B cell (primary cell): ENCODE measurements at regions not wholly inside any gene's neighbourhood (a gene's known extent, or its start where the extent isn't known, plus 50 kb on each side); places are given as distances from the start of the nearest gene placed in this dataset.

Source experiments
- ATAC-seq: fragments of 200-7000 bp; cut with Tn5 transposase; one replicate; pipeline ENCODE4 v1.10.0; 2021; ENCODE audit warnings: low read depth, mild to moderate bottlenecking, moderate number of reproducible peaks, moderate library complexity
- CTCF ChIA-PET: fragments of 350-600 bp; sonication (Branson Sonifier 250); formaldehyde crosslinking; loops from one replicate; lab custom pipeline; 2021; ENCODE audit warnings: antibody characterized with exemption, inconsistent platforms; lab: Charles Lee
- POLR2A ChIA-PET: fragments of 350-600 bp; sonication (Branson Sonifier 250); formaldehyde crosslinking; loops from one replicate; lab custom pipeline; 2021; ENCODE audit warnings: antibody characterized with exemption; lab: Charles Lee
- DNase-seq: peaks from one replicate; pipeline ENCODE4 v3.0.0; 2013
- H2AFZ ChIP-seq: 2 replicates; pipeline ENCODE4 v1.6.1; 2012; ENCODE audit warnings: mild to moderate bottlenecking, low read depth, low read length; ENCODE audit not compliant: insufficient read depth, poor library complexity, severe bottlenecking
- H3K27ac ChIP-seq, 2 donors: 1 replicate in 1 of 2; 2 replicates in 1 of 2; pipeline ENCODE4 v1.5.1; 2012 to 2013; ENCODE audit warnings: low read length in 2 of 2, mild to moderate bottlenecking in 2 of 2, moderate library complexity in 1 of 2
- H3K27me3 ChIP-seq, 4 experiments: fragments of 200-600 bp in 1 of 4; sonication (generic) in 1 of 4; replicated peaks in 1 of 4; 1 replicate in 2 of 4; 2 replicates in 2 of 4; pipeline versions ENCODE4 v1.6.1 to v1.7.0; 2013 to 2016; ENCODE audit warnings: low read length in 3 of 4, mild to moderate bottlenecking in 2 of 4, mixed read lengths in 1 of 4, moderate library complexity in 1 of 4; ENCODE audit not compliant: insufficient read depth in 4 of 4, control insufficient read depth in 3 of 4; ENCODE audit errors: control extremely low read depth in 1 of 4
- H3K36me3 ChIP-seq, 2 experiments: replicated peaks in 1 of 2; 1 replicate in 1 of 2; 2 replicates in 1 of 2; pipeline versions ENCODE4 v1.6.1 to v1.7.1; 2013; ENCODE audit warnings: low read length in 1 of 2; ENCODE audit not compliant: insufficient read depth in 2 of 2, control insufficient read depth in 1 of 2; ENCODE audit errors: control extremely low read depth in 1 of 2, extremely low read depth in 1 of 2
- H3K4me1 ChIP-seq, 2 donors: fragments of 200-600 bp in 1 of 2; sonication (generic) in 1 of 2; 1 replicate in 1 of 2; 2 replicates in 1 of 2; pipeline versions ENCODE4 v1.5.1 to v1.6.1; 2013 to 2017; ENCODE audit warnings: low read length in 2 of 2; ENCODE audit not compliant: control insufficient read depth in 2 of 2, insufficient read depth in 2 of 2
- H3K4me2 ChIP-seq: replicated peaks from 2 replicates; pipeline ENCODE3; 2012; ENCODE audit warnings: mild to moderate bottlenecking, low read depth, low read length; ENCODE audit not compliant: poor library complexity, severe bottlenecking
- H3K4me3 ChIP-seq, 5 experiments: fragments of 200-600 bp in 1 of 5; sonication (generic) in 1 of 5; 1 replicate in 3 of 5; 2 replicates in 2 of 5; pipeline versions ENCODE4 v1.5.1 to v1.7.0; 2011 to 2016; ENCODE audit warnings: low read length in 4 of 5, mild to moderate bottlenecking in 4 of 5, low read depth in 2 of 5, control low read depth in 1 of 5, moderate library complexity in 1 of 5; ENCODE audit not compliant: insufficient read depth in 1 of 5; ENCODE audit errors: control extremely low read depth in 1 of 5, extremely low read depth in 1 of 5
- H3K79me2 ChIP-seq: fragments of 200-600 bp; sonication (generic); one replicate; pipeline ENCODE4 v1.6.0; 2016; ENCODE audit warnings: low read length; ENCODE audit not compliant: control insufficient read depth, insufficient read depth
- H3K9ac ChIP-seq: fragments of 200-600 bp; sonication (generic); 2 replicates; pipeline ENCODE4 v1.6.1; 2017; ENCODE audit warnings: mild to moderate bottlenecking, low read length, moderate library complexity
- H3K9me3 ChIP-seq, 3 donors: one replicate each; pipeline versions ENCODE4 v1.6.1 to v1.7.1; 2013; ENCODE audit warnings: low read length in 2 of 3; ENCODE audit not compliant: control insufficient read depth in 2 of 3, insufficient read depth in 1 of 3; ENCODE audit errors: control extremely low read depth in 1 of 3
- H4K20me1 ChIP-seq: 2 replicates; pipeline ENCODE4 v1.6.0; 2012; ENCODE audit warnings: mild to moderate bottlenecking, low read length; ENCODE audit not compliant: insufficient read depth, control insufficient read depth, poor library complexity, severe bottlenecking
- H3K27ac Mint-ChIP-seq: one replicate; pipeline ENCODE4 v1.8.0; 2021; ENCODE audit warnings: mixed read lengths
- H3K27me3 Mint-ChIP-seq: one replicate; pipeline ENCODE4 v1.8.0; 2021; ENCODE audit warnings: mixed read lengths
- H3K4me1 Mint-ChIP-seq: one replicate; pipeline ENCODE4 v1.8.0; 2021; ENCODE audit warnings: mixed read lengths
- H3K4me3 Mint-ChIP-seq: one replicate; pipeline ENCODE4 v1.8.0; 2021; ENCODE audit warnings: mixed read lengths
- H3K9me3 Mint-ChIP-seq: one replicate; pipeline ENCODE4 v1.8.0; 2022; ENCODE audit warnings: mixed read lengths; ENCODE audit not compliant: insufficient read depth
- CTCF ChIP-seq: fragments of 200-600 bp; IDR thresholded peaks from one replicate; pipeline ENCODE4 v1.8.0; 2022; ENCODE audit warnings: antibody characterized with exemption, mild to moderate bottlenecking
- EZH2 ChIP-seq: IDR thresholded peaks from 2 replicates; pipeline ENCODE4 v1.6.1; 2012; ENCODE audit warnings: borderline replicate concordance, low read depth, mild to moderate bottlenecking, moderate library complexity, low read length; ENCODE audit not compliant: insufficient read depth, poor library complexity, severe bottlenecking
- WGBS: methylation state at CpG from one replicate; pipeline ENCODE4 v1.1.5; 2013; ENCODE audit warnings: missing lambda C conversion rate; ENCODE audit not compliant: insufficient coverage; 5-methylcytosine and 5-hydroxymethylcytosine counted together
- intact Hi-C: fragments of 100-400 bp; cut with micrococcal nuclease; formaldehyde crosslinking; loops from one replicate; pipeline ENCODE4 v1.10.0; 2022

GRCh38 chr3:1019157-1019556, 73.7 kb upstream of the CNTN6 start:
- no peak overlapping the region for H3K4me2 ChIP-seq
- no peaks in the 10 kb centered on the region for H3K9me3 ChIP-seq
- no peaks in the 10 kb centered on the region for H3K79me2 ChIP-seq
- no peaks in the 10 kb centered on the region for H3K27me3 ChIP-seq
- intact Hi-C loops = no loop called here
- H3K4me1 Mint-ChIP-seq = no peaks in the 10 kb centered on the region
- no peak overlapping the region for H3K4me3 Mint-ChIP-seq
- no CpG with 5 or more reads among the region's 2 CpGs for WGBS
- no peaks in the 10 kb centered on the region for H3K4me1 ChIP-seq
- no peak overlapping the region for H3K4me3 ChIP-seq
- H3K27ac ChIP-seq = no peak overlapping the region
- H3K27ac Mint-ChIP-seq = no peak overlapping the region
- H3K27me3 Mint-ChIP-seq = no peaks in the 10 kb centered on the region
- peaks cover 3% of the 10 kb centered on the region for H3K9me3 Mint-ChIP-seq
- POLR2A ChIA-PET = no interaction called here
- TF ChIP-seq EZH2 (no peak), CTCF (no peak)
- H4K20me1 ChIP-seq = no peaks in the 10 kb centered on the region
- no peaks in the 10 kb centered on the region for H3K36me3 ChIP-seq
- CTCF ChIA-PET = no interaction called here
- no peak overlapping the region for H2AFZ ChIP-seq
- no peak overlapping the region for H3K9ac ChIP-seq
- ATAC-seq (no peak), DNase-seq (no peak)

DNA sequence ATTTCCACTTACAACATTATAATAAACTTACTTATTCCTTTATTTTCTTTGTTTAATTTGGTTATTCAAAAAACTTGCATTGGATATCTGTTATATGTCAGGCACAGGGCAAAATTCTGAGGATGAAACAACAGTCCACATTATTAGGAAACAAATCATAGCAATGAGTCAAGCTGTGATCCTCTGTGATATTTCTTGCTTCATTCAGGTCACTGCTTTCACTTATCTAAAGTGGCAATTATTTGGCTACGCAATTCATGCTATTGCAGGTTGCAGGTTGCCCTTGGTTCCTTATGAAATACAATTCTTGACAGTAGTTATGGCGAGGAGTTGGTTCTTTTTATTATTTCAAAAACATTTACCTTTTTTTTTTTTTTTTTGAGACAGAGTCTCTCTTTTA, 66.4 kb upstream of the CNTN6 start:
- Histone ChIP-seq H4K20me1 (no peaks in the 10 kb centered on the region), H3K4me3 (no peak overlapping the region), H3K4me2 (no peak overlapping the region), H3K9ac (no peak overlapping the region), H3K4me1 (no peaks in the 10 kb centered on the region), H3K36me3 (no peaks in the 10 kb centered on the region), H3K27me3 (no peaks in the 10 kb centered on the region), H2AFZ (no peak overlapping the region), H3K27ac (no peak overlapping the region), H3K9me3 (no peaks in the 10 kb centered on the region), H3K79me2 (no peaks in the 10 kb centered on the region)
- H3K27ac Mint-ChIP-seq = no peak overlapping the region
- CTCF ChIA-PET = no interaction called here
- no peak overlapping the region for H3K4me3 Mint-ChIP-seq
- intact Hi-C loops = no loop called here
- peaks cover 1% of the 10 kb centered on the region for H3K9me3 Mint-ChIP-seq
- H3K27me3 Mint-ChIP-seq = no peaks in the 10 kb centered on the region
- ATAC-seq (no peak), DNase-seq (no peak)
- WGBS = no CpG with 5 or more reads among the region's 2 CpGs
- POLR2A ChIA-PET = no interaction called here
- TF ChIP-seq EZH2 (no peak), CTCF (no peak)
- H3K4me1 Mint-ChIP-seq = no peaks in the 10 kb centered on the region
